ENCODE measurements at regions not wholly inside any gene's neighbourhood (a gene's known extent, or its start where the extent isn't known, plus 50 kb on each side); places are given as distances from the start of the nearest gene placed in this dataset.

- H2AFZ ChIP-seq = no peak overlapping the region
- H3K4me2 ChIP-seq = no peak overlapping the region
- no peaks in the 10 kb centered on the region for H4K20me1 ChIP-seq (ENCODE audit: insufficient read depth, poor library complexity, severe bottlenecking)
- no peak for DNase-seq (ENCODE audit: low spot score)
- H3K4me3 ChIP-seq = no peak overlapping the region
- no peaks in the 10 kb centered on the region for H3K36me3 ChIP-seq (replicated peaks; ENCODE audit: insufficient read depth, low read depth)
- TF ChIP-seq EZH2phosphoT487 (IDR thresholded peaks at IDR 0.05; ENCODE audit: low read depth, severe bottlenecking, unreplicated experiment) (no peak), EZH2 (IDR thresholded peaks at IDR 0.05; ENCODE audit: borderline replicate concordance) (no peak), CTCF (IDR thresholded peaks at IDR 0.05; ENCODE audit: poor library complexity) (no peak)
- no peaks in the 10 kb centered on the region for H3K79me2 ChIP-seq
- H3K9me3 ChIP-seq (ENCODE audit: low read depth) = no peaks in the 10 kb centered on the region
- no peaks in the 10 kb centered on the region for H3K9me2 ChIP-seq (replicated peaks; ENCODE audit: insufficient read depth)
- 35% methylated on average over 1 of the region's 1 CpG for WGBS (ENCODE audit: low lambda C conversion rate, missing lambda C conversion rate)
- peaks cover 5% of the 10 kb centered on the region for H3K27me3 ChIP-seq
- H3K27ac ChIP-seq = no peak overlapping the region
- H3K4me1 ChIP-seq (ENCODE audit: insufficient read depth) = no peaks in the 10 kb centered on the region
These were observed 83.0 kb downstream of the CRYGS start for GRCh38 chr3:186461141-186461540.

GRCh38 chr3:186459108-186459467 lies 85.1 kb downstream of the CRYGS start:
- H3K9me2 ChIP-seq (replicated peaks; ENCODE audit: insufficient read depth) = no peaks in the 10 kb centered on the region
- H3K4me3 ChIP-seq = no peak overlapping the region
- H3K4me2 ChIP-seq = no peak overlapping the region
- H3K79me2 ChIP-seq = no peaks in the 10 kb centered on the region
- no peak overlapping the region for H2AFZ ChIP-seq
- no peaks in the 10 kb centered on the region for H3K36me3 ChIP-seq (replicated peaks; ENCODE audit: insufficient read depth, low read depth)
- H3K9me3 ChIP-seq (ENCODE audit: low read depth) = no peaks in the 10 kb centered on the region
- no peaks in the 10 kb centered on the region for H4K20me1 ChIP-seq (ENCODE audit: insufficient read depth, poor library complexity, severe bottlenecking)
- no peak overlapping the region for H3K27ac ChIP-seq
- no peak for DNase-seq (ENCODE audit: low spot score)
- TF ChIP-seq CTCF (IDR thresholded peaks at IDR 0.05; ENCODE audit: poor library complexity) = no peak
- WGBS (ENCODE audit: low lambda C conversion rate, missing lambda C conversion rate) = 88% methylated on average over 2 of the region's 2 CpGs
- H3K27me3 ChIP-seq = peaks cover 5% of the 10 kb centered on the region
- H3K4me1 ChIP-seq (ENCODE audit: insufficient read depth) = no peaks in the 10 kb centered on the region

DNA sequence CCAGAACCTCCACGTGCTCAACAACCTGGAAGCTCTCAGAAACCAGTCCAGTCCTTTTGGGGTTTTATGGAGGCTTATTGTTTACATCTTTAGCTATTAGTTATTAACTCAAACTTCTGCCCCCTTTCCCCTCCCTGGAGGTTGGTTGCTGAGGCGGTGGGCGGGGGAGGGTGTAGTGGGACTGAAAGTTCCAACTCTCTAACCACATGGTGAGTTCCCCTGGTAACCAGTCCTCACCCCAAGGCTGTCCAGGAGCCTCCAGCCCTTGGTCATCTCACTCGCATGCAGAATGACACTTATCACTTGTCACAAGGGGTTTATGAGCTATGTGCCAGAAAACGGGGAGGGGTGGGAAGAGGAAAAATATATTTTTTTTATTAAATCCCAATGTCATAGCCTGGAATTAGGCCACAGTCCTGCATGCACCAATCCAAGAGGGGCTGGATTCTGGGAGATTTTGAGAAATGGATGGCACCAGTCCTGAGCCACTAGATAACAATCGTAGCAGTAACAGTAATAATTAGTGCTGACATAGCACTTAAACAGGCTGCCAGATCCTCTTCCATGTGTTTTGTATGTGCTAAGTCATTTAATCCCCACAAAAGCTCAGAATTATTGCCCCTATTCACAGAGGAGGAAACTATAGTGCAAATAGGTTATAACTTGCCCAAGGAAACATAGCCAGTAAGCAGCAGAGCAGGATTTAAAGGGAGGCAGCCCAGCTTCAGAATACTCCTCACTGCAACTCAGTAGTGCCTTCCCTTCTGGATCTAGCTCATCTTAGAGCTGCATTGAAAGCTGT lies 85.7 kb downstream of the CRYGS start:
- WGBS (ENCODE audit: low lambda C conversion rate, missing lambda C conversion rate) = 71% methylated on average over 6 of the region's 6 CpGs
- no peak overlapping the region for H3K4me3 ChIP-seq
- H3K4me1 ChIP-seq (ENCODE audit: insufficient read depth) = no peaks in the 10 kb centered on the region
- TF ChIP-seq CTCF (IDR thresholded peaks at IDR 0.05; ENCODE audit: poor library complexity) (no peak), EZH2phosphoT487 (IDR thresholded peaks at IDR 0.05; ENCODE audit: low read depth, severe bottlenecking, unreplicated experiment) (no peak), EZH2 (IDR thresholded peaks at IDR 0.05; ENCODE audit: borderline replicate concordance) (no peak)
- H3K79me2 ChIP-seq = no peaks in the 10 kb centered on the region
- no peaks in the 10 kb centered on the region for H4K20me1 ChIP-seq (ENCODE audit: insufficient read depth, poor library complexity, severe bottlenecking)
- peaks cover 5% of the 10 kb centered on the region for H3K27me3 ChIP-seq
- no peak overlapping the region for H3K4me2 ChIP-seq
- DNase-seq (ENCODE audit: low spot score) = no peak
- no peaks in the 10 kb centered on the region for H3K36me3 ChIP-seq (replicated peaks; ENCODE audit: insufficient read depth, low read depth)
- H2AFZ ChIP-seq = no peak overlapping the region
- no peaks in the 10 kb centered on the region for H3K9me2 ChIP-seq (replicated peaks; ENCODE audit: insufficient read depth)
- H3K27ac ChIP-seq = no peak overlapping the region
- no peaks in the 10 kb centered on the region for H3K9me3 ChIP-seq (ENCODE audit: low read depth)

Data from hepatocyte (in vitro differentiated cells).